ENCODE measurements at regions not wholly inside any gene's neighbourhood (a gene's known extent, or its start where the extent isn't known, plus 50 kb on each side); places are given as distances from the start of the nearest gene placed in this dataset.
"Not testable (repeated sequence)": the region's sequence is repeated elsewhere in the genome, so short reads cannot be mapped to it uniquely, and the experiment has no call there.

DNA sequence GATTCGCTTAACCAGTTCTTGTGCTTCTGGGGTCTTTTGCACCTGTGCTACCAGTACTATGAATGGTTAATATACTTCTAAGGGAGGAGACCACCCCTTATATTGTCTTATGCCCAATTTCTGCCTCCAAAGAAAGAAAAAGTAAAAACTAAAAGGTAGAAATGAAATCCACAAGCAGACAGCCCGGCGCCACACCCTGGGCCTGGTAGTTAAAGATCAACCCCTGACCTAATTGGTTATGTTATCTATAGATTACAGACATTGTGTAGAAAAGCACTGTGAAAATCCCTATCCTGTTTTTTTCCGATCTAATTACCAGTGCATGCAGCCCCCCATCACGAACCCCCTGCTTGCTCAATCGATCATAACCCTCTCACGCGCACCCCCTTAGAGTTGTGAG, 81.5 kb downstream of the GCNT4 start:
- TF ChIP-seq, protein P1, sequence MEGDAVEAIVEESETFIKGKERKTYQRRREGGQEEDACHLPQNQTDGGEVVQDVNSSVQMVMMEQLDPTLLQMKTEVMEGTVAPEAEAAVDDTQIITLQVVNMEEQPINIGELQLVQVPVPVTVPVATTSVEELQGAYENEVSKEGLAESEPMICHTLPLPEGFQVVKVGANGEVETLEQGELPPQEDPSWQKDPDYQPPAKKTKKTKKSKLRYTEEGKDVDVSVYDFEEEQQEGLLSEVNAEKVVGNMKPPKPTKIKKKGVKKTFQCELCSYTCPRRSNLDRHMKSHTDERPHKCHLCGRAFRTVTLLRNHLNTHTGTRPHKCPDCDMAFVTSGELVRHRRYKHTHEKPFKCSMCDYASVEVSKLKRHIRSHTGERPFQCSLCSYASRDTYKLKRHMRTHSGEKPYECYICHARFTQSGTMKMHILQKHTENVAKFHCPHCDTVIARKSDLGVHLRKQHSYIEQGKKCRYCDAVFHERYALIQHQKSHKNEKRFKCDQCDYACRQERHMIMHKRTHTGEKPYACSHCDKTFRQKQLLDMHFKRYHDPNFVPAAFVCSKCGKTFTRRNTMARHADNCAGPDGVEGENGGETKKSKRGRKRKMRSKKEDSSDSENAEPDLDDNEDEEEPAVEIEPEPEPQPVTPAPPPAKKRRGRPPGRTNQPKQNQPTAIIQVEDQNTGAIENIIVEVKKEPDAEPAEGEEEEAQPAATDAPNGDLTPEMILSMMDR (IDR thresholded peaks at IDR 0.05), result not testable (repeated sequence)
- TF ChIP-seq EZH2 (IDR thresholded peaks at IDR 0.05; ENCODE audit: borderline replicate concordance, insufficient read depth, low read depth, low read length, poor library complexity, severe bottlenecking), result not testable (repeated sequence)
